ENCODE measurements at regions not wholly inside any gene's neighbourhood (a gene's known extent, or its start where the extent isn't known, plus 50 kb on each side); places are given as distances from the start of the nearest gene placed in this dataset.
A peak's percentile ranks its signal among the peaks of the same experiment; 100 is the strongest.

- Histone ChIP-seq H3K9ac (ENCODE audit: control insufficient read depth, insufficient read depth, low read length) (no peak overlapping the region), H3K36me3 (ENCODE audit: control insufficient read depth in 2 of 2, insufficient read depth in 2 of 2, low read length in 1 of 2) (no peaks in the 10 kb centered on the region), H3K79me2 (ENCODE audit: control insufficient read depth, insufficient read depth, low read length) (no peaks in the 10 kb centered on the region), H3K9me3 (replicated peaks; ENCODE audit: control insufficient read depth, insufficient read depth, low read length) (no peaks in the 10 kb centered on the region), H2AFZ (ENCODE audit: control insufficient read depth, low read depth, low read length) (no peak overlapping the region), H4K20me1 (ENCODE audit: control insufficient read depth, insufficient read depth) (no peaks in the 10 kb centered on the region), H3K27me3 (replicated peaks in 1 of 2; ENCODE audit: control insufficient read depth in 2 of 2, insufficient read depth in 2 of 2, low read length in 1 of 2) (no peaks in the 10 kb centered on the region; a peak in 1 of 4 replicates), H3K4me1 (ENCODE audit: control insufficient read depth, insufficient read depth, low read length) (no peaks in the 10 kb centered on the region), H3K4me3 (no peak overlapping the region), H3K4me2 (ENCODE audit: control insufficient read depth, insufficient read depth) (no peak overlapping the region), H3K27ac (ENCODE audit: control insufficient read depth, insufficient read depth) (no peak overlapping the region)
- DNase-seq (ENCODE audit: low read depth, low spot score): no peak
- no TSS peak for BruUV-seq (replicated peaks)
- no peak for TF ChIP-seq POLR2AphosphoS2 (IDR thresholded peaks at IDR 0.05; ENCODE audit: low read depth, low read length)
- TF ChIP-seq, protein P1, sequence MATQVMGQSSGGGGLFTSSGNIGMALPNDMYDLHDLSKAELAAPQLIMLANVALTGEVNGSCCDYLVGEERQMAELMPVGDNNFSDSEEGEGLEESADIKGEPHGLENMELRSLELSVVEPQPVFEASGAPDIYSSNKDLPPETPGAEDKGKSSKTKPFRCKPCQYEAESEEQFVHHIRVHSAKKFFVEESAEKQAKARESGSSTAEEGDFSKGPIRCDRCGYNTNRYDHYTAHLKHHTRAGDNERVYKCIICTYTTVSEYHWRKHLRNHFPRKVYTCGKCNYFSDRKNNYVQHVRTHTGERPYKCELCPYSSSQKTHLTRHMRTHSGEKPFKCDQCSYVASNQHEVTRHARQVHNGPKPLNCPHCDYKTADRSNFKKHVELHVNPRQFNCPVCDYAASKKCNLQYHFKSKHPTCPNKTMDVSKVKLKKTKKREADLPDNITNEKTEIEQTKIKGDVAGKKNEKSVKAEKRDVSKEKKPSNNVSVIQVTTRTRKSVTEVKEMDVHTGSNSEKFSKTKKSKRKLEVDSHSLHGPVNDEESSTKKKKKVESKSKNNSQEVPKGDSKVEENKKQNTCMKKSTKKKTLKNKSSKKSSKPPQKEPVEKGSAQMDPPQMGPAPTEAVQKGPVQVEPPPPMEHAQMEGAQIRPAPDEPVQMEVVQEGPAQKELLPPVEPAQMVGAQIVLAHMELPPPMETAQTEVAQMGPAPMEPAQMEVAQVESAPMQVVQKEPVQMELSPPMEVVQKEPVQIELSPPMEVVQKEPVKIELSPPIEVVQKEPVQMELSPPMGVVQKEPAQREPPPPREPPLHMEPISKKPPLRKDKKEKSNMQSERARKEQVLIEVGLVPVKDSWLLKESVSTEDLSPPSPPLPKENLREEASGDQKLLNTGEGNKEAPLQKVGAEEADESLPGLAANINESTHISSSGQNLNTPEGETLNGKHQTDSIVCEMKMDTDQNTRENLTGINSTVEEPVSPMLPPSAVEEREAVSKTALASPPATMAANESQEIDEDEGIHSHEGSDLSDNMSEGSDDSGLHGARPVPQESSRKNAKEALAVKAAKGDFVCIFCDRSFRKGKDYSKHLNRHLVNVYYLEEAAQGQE (IDR thresholded peaks at IDR 0.05; ENCODE audit: low read depth, low read length): peak; percentile 72
- POLR2A ChIA-PET: no interaction called here
- ATAC-seq: no peak
- RAD21 ChIA-PET (ENCODE audit: unreplicated experiment): no interaction called here
- SMC1A ChIA-PET (ENCODE audit: uncharacterized antibody, unreplicated experiment): no interaction called here
- in situ Hi-C loops (cut with MboI): no loop called here
- FAIRE-seq: no peak
- intact Hi-C loops (cut with micrococcal nuclease; ENCODE audit: unreplicated experiment): no loop called here
- CTCF ChIA-PET: no interaction called here
- 18% methylated on average over 5 of the region's 5 CpGs for WGBS (ENCODE audit: insufficient coverage, insufficient replicate concordance, low lambda C conversion rate, missing lambda C conversion rate)
These were observed 355.3 kb upstream of the RORA start for GRCh38 chr15:61584410-61584809.

GRCh38 chr15:61582092-61582491 is 353.0 kb upstream of the RORA start:
- RAD21 ChIA-PET (ENCODE audit: unreplicated experiment): no interaction called here
- 8% methylated on average over 1 of the region's 1 CpG for WGBS (ENCODE audit: insufficient coverage, insufficient replicate concordance, low lambda C conversion rate, missing lambda C conversion rate)
- Histone ChIP-seq H3K9ac (ENCODE audit: control insufficient read depth, insufficient read depth, low read length) (no peak overlapping the region), H3K27me3 (replicated peaks in 1 of 2; ENCODE audit: control insufficient read depth in 2 of 2, insufficient read depth in 2 of 2, low read length in 1 of 2) (no peaks in the 10 kb centered on the region), H3K4me1 (ENCODE audit: control insufficient read depth, insufficient read depth, low read length) (no peaks in the 10 kb centered on the region), H3K4me3 (no peak overlapping the region), H4K20me1 (ENCODE audit: control insufficient read depth, insufficient read depth) (no peaks in the 10 kb centered on the region), H3K27ac (ENCODE audit: control insufficient read depth, insufficient read depth) (no peak overlapping the region), H3K79me2 (ENCODE audit: control insufficient read depth, insufficient read depth, low read length) (no peaks in the 10 kb centered on the region), H2AFZ (ENCODE audit: control insufficient read depth, low read depth, low read length) (no peak overlapping the region), H3K9me3 (replicated peaks; ENCODE audit: control insufficient read depth, insufficient read depth, low read length) (no peaks in the 10 kb centered on the region), H3K4me2 (ENCODE audit: control insufficient read depth, insufficient read depth) (no peak overlapping the region), H3K36me3 (ENCODE audit: control insufficient read depth in 2 of 2, insufficient read depth in 2 of 2, low read length in 1 of 2) (no peaks in the 10 kb centered on the region)
- FAIRE-seq: no peak
- in situ Hi-C loops (cut with MboI): no loop called here
- POLR2A ChIA-PET: no interaction called here
- no peak for DNase-seq (ENCODE audit: low read depth, low spot score)
- intact Hi-C loops (cut with micrococcal nuclease; ENCODE audit: unreplicated experiment): no loop called here
- SMC1A ChIA-PET (ENCODE audit: uncharacterized antibody, unreplicated experiment): no interaction called here
- ATAC-seq: no peak
- no TSS peak for BruUV-seq (replicated peaks)
- CTCF ChIA-PET: no interaction called here
- TF ChIP-seq, protein P2, sequence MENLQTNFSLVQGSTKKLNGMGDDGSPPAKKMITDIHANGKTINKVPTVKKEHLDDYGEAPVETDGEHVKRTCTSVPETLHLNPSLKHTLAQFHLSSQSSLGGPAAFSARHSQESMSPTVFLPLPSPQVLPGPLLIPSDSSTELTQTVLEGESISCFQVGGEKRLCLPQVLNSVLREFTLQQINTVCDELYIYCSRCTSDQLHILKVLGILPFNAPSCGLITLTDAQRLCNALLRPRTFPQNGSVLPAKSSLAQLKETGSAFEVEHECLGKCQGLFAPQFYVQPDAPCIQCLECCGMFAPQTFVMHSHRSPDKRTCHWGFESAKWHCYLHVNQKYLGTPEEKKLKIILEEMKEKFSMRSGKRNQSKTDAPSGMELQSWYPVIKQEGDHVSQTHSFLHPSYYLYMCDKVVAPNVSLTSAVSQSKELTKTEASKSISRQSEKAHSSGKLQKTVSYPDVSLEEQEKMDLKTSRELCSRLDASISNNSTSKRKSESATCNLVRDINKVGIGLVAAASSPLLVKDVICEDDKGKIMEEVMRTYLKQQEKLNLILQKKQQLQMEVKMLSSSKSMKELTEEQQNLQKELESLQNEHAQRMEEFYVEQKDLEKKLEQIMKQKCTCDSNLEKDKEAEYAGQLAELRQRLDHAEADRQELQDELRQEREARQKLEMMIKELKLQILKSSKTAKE (IDR thresholded peaks at IDR 0.05; ENCODE audit: low read depth, poor library complexity, severe bottlenecking): no peak
- no peak for TF ChIP-seq EED (IDR thresholded peaks at IDR 0.05; ENCODE audit: low read depth)
- no peak for TF ChIP-seq MTA3 (IDR thresholded peaks at IDR 0.05; ENCODE audit: borderline replicate concordance, low read length)
- no peak for TF ChIP-seq MYC (IDR thresholded peaks at IDR 0.05; ENCODE audit: insufficient read depth, insufficient read length, insufficient replicate concordance, low read length, severe bottlenecking)
- TF ChIP-seq CEBPZ (IDR thresholded peaks at IDR 0.05; ENCODE audit: low read depth, low read length): no peak
- no peak for TF ChIP-seq MTA2 (IDR thresholded peaks at IDR 0.05; ENCODE audit: low read depth)
- no peak for TF ChIP-seq ZBED1 (IDR thresholded peaks at IDR 0.05; ENCODE audit: borderline replicate concordance)
- TF ChIP-seq PML (IDR thresholded peaks at IDR 0.05; ENCODE audit: low read length): no peak
